A673 (cell line): ENCODE measurements at regions not wholly inside any gene's neighbourhood (a gene's known extent, or its start where the extent isn't known, plus 50 kb on each side); places are given as distances from the start of the nearest gene placed in this dataset.
"Not testable (repeated sequence)": the region's sequence is repeated elsewhere in the genome, so short reads cannot be mapped to it uniquely, and the experiment has no call there.

Experiments used
- BruUV-seq: library from RNA; stranded (reverse); fragments of 400-500 nt; replicated peaks from 2 replicates; lab custom pipeline; 2021; lab: Mats Ljungman, UMichigan
- CTCF ChIA-PET: fragments of 300-600 bp; sonication (Branson Sonifier 250); formaldehyde crosslinking; loops from one replicate; lab custom pipeline; 2022; ENCODE audit warnings: antibody characterized with exemption; lab: Charles Lee
- POLR2A ChIA-PET: fragments of 300-600 bp; sonication (Branson Sonifier 250); formaldehyde crosslinking; loops from one replicate; lab custom pipeline; 2022; ENCODE audit warnings: antibody characterized with exemption; ENCODE audit not compliant: low non-redundant PET; lab: Charles Lee
- DNase-seq: peaks from one replicate; pipeline ENCODE4 v3.0.0-alpha.2; 2015; ENCODE audit warnings: low spot score
- H3K27ac ChIP-seq: fragments of 200-600 bp; sonication (generic); 2 replicates; pipeline ENCODE4 v1.5.1; 2016; ENCODE audit warnings: mixed run types, low read depth, mild to moderate bottlenecking, mixed read lengths, antibody characterized with exemption, low read length; ENCODE audit not compliant: poor library complexity, severe bottlenecking
- H3K27me3 ChIP-seq: fragments of 200-600 bp; sonication (generic); replicated peaks from 2 replicates; pipeline ENCODE4 v1.6.1; 2017; ENCODE audit warnings: mixed run types, low read depth, mild to moderate bottlenecking, mixed read lengths, antibody characterized with exemption, low read length; ENCODE audit not compliant: insufficient read depth, poor library complexity
- H3K36me3 ChIP-seq: fragments of 200-600 bp; sonication (generic); 2 replicates; pipeline ENCODE4 v1.6.1; 2016; ENCODE audit warnings: mixed run types, mild to moderate bottlenecking, mixed read lengths, antibody characterized with exemption, low read length; ENCODE audit not compliant: insufficient read depth, poor library complexity, severe bottlenecking
- H3K4me1 ChIP-seq: fragments of 200-600 bp; sonication (generic); 2 replicates; pipeline ENCODE4 v1.6.1; 2017; ENCODE audit warnings: mixed run types, mild to moderate bottlenecking, mixed read lengths, antibody characterized with exemption, low read length; ENCODE audit not compliant: insufficient read depth, poor library complexity, severe bottlenecking
- H3K4me3 ChIP-seq: fragments of 200-600 bp; sonication (generic); 2 replicates; pipeline ENCODE4 v1.5.1; 2016; ENCODE audit warnings: low read depth, mixed run types, mild to moderate bottlenecking, mixed read lengths, low read length; ENCODE audit not compliant: poor library complexity, severe bottlenecking
- H3K9me3 ChIP-seq: fragments of 200-600 bp; sonication (generic); 2 replicates; pipeline ENCODE4 v1.6.1; 2016; ENCODE audit warnings: mixed run types, low read depth, mild to moderate bottlenecking, mixed read lengths, antibody characterized with exemption, low read length; ENCODE audit not compliant: poor library complexity, severe bottlenecking
- CTCF ChIP-seq: fragments of 300-800, 200-600 bp; sonication (generic); conservative IDR thresholded peaks from 2 replicates; pipeline ENCODE4 v1.5.1; 2017; ENCODE audit warnings: low read depth, mild to moderate bottlenecking, antibody characterized with exemption, low read length, moderate library complexity, mixed read lengths
- EZH2 ChIP-seq: fragments of 200-600 bp; sonication (generic); IDR thresholded peaks from 2 replicates; pipeline ENCODE4 v1.6.1; 2017; ENCODE audit warnings: borderline replicate concordance, low read depth, mild to moderate bottlenecking, mixed read lengths, antibody characterized with exemption, low read length; ENCODE audit not compliant: poor library complexity, severe bottlenecking
- intact Hi-C: fragments of 100-400 bp; cut with micrococcal nuclease; formaldehyde crosslinking; loops from one replicate; pipeline ENCODE4 v1.10.0; 2022; ENCODE audit not compliant: unreplicated experiment

- ChIA-PET CTCF (no interaction called here), POLR2A (no interaction called here)
- Histone ChIP-seq H3K27me3 (no peaks in the 10 kb centered on the region), H3K27ac (no peak overlapping the region), H3K4me1 (no peaks in the 10 kb centered on the region), H3K36me3 (no peaks in the 10 kb centered on the region), H3K4me3 (no peak overlapping the region), H3K9me3 (no peaks in the 10 kb centered on the region)
- intact Hi-C loops, result no loop called here
- no TSS peak for BruUV-seq
- TF ChIP-seq EZH2 (no peak), CTCF (no peak)
- DNase-seq, result no peak
Observed at GRCh38 chr5:123282444-123282843, 140.8 kb downstream of the CEP120 start.

GRCh38 chr5:123280854-123281253 lies 142.3 kb downstream of the CEP120 start:
- intact Hi-C loops, DNase-seq, H3K27ac ChIP-seq, H3K4me1 ChIP-seq, H3K4me3 ChIP-seq, H3K27me3 ChIP-seq, CTCF ChIA-PET, POLR2A ChIA-PET, BruUV-seq, H3K36me3 ChIP-seq, H3K9me3 ChIP-seq: not testable (repeated sequence)

- ChIA-PET CTCF (no interaction called here), POLR2A (no interaction called here)
- no peaks in the 10 kb centered on the region for H3K27me3 ChIP-seq
- no peak for DNase-seq
- no peak overlapping the region for H3K27ac ChIP-seq
- no peaks in the 10 kb centered on the region for H3K36me3 ChIP-seq
- no peaks in the 10 kb centered on the region for H3K9me3 ChIP-seq
- H3K4me1 ChIP-seq, result no peaks in the 10 kb centered on the region
- TF ChIP-seq EZH2 (no peak), CTCF (no peak)
- no peak overlapping the region for H3K4me3 ChIP-seq
- BruUV-seq, result no TSS peak
- intact Hi-C loops, result no loop called here
Observed at GRCh38 chr5:123279136-123279535, 144.1 kb downstream of the CEP120 start.

GRCh38 chr5:123278284-123278683 lies 144.9 kb downstream of the CEP120 start:
- Histone ChIP-seq H3K9me3 (no peaks in the 10 kb centered on the region), H3K27me3 (no peaks in the 10 kb centered on the region), H3K4me1 (no peaks in the 10 kb centered on the region), H3K4me3 (no peak overlapping the region), H3K27ac (no peak overlapping the region), H3K36me3 (no peaks in the 10 kb centered on the region)
- BruUV-seq, result no TSS peak
- intact Hi-C loops, result no loop called here
- TF ChIP-seq EZH2 (no peak), CTCF (no peak)
- POLR2A ChIA-PET, result no interaction called here
- DNase-seq, result peak; percentile 23
- CTCF ChIA-PET, result no interaction called here
